Left ventricle myocardium superior (tissue), 1 donor: ENCODE measurements at regions not wholly inside any gene's neighbourhood (a gene's known extent, or its start where the extent isn't known, plus 50 kb on each side); places are given as distances from the start of the nearest gene placed in this dataset.

Source experiments
- ATAC-seq: fragments of 200-7000 bp; cut with Tn5 transposase; one replicate; pipeline ENCODE4 v1.9.1; 2020; ENCODE audit warnings: mild to moderate bottlenecking, moderate library complexity
- DNase-seq: peaks from one replicate; pipeline ENCODE4 v3.0.0-alpha.2; 2020
- intact Hi-C: fragments of 100-400 bp; cut with micrococcal nuclease; formaldehyde crosslinking; loops from one replicate; pipeline ENCODE4 v1.11.0; 2022
- donor health status: DM: no; HTN: yes; CAD: no; lungs with severe emphysema.

DNA sequence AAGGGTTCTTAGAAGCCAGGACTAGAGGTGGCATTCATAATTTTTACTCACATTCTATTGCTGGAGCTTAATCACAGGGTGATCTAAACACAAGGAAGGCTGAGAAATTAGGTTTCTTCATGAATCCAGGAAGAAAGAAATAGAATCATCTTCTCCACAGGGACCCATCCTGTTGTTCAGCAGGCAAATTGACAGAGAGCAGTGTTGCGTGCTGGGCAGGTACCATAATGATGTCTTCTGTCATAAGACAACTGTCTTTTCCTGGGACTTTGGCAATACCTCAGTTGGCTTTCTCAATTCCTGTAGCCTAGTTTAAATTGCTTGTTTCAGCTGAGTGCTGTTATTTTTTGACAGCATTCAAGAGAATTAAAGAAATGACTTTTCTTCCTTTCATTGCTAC, 468.0 kb upstream of the SYT1 start:
- DNase-seq, result no peak
- intact Hi-C loops, result no loop called here
- ATAC-seq, result no peak

DNA sequence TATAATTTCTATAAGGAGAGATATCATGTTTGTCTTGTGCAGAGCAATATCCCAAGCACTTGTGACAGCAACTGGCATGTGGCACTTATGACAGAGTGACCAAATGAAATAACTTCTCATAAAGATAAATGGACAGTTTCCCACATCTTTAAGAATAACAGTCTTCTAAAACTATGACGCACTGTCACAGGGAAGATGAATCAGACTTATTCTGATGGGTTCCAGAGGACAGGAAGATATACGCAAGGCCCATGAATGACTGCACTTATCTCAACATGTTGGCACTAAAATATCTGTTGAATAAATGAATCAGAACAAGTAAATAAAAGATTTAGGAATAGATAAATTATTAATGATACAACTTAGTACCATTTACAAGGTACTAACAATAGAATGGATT, 465.8 kb upstream of the SYT1 start:
- ATAC-seq, result no peak
- intact Hi-C loops, result no loop called here
- no peak for DNase-seq

DNA sequence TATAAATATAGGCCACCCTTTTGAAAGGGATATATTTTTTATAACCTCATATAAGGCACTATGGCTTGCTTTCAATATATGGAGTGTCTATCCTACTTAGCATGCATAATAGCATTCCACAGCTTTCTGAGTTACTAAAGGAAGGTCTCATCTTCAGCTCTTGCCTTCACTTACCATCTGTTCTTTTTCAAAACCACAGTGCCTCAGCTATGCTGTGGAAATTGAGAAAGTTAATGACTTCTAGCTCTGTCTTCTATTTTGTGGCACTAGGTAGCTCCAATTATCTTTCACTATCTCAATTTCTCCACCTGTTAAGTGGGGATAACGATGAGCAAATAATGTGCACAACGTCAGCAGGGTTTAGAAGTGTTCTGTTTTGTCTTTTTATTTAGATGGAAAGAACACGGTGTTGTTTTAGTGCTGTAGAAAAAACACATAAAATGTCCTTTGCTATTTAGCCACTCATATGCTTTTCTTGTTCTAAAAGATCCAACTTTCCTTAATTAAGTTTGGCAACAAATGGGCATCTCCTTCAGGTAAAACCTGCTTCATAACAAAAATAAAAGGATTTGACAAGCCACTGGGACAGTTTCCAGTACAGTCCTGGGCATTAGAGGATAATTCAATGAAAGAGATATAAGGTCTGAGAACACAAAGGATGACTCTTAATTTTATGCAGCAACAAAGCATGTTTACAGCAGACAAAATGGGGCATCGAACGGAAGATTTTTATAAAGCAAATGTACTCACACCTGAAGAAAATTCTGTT, 462.0 kb upstream of the SYT1 start:
- ATAC-seq, result no peak

DNA sequence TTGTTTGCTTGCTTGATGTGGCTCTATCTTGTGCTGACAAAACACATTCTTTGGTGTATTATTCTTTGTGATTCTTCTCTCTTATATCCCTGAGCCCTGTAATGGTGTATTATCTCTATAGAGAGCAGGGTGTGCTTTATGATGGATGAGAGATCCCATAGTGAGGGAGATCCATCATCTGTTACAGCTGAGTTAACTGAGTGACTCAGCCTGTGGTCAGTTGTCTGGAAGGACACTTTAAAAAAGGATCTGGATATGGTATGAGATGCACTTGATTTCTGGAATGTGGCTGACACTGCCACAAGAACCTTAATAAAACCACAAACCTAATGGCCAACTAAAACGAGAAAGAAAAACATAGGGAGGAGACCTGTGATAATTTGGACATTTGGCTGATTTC, 461.4 kb upstream of the SYT1 start:
- intact Hi-C loops, result no loop called here
- ATAC-seq (no peak), DNase-seq (no peak)

More for the DNA sequence above, 462.0 kb upstream of the SYT1 start:
- no peak for DNase-seq
- intact Hi-C loops, result no loop called here

DNA sequence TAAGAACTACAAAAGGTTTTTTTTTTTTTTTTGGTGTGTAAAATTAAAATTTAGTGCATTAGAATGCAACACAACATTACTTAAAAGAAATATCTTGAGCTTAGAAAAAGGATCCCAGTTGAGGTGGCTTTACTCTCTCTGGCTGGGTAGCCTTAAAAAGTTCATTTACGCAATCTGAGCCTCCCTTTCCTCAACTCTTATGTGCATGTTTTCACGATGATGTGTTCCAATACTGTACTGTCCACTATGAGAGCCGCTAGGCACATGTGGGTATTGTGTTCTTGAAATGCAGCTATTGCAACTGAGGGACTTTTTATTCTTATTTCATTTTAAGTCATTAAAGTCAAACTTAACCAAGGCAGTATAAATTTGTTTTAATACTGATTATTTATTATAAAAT, 460.9 kb upstream of the SYT1 start:
- ATAC-seq, result no peak
- intact Hi-C loops, result no loop called here
- no peak for DNase-seq

DNA sequence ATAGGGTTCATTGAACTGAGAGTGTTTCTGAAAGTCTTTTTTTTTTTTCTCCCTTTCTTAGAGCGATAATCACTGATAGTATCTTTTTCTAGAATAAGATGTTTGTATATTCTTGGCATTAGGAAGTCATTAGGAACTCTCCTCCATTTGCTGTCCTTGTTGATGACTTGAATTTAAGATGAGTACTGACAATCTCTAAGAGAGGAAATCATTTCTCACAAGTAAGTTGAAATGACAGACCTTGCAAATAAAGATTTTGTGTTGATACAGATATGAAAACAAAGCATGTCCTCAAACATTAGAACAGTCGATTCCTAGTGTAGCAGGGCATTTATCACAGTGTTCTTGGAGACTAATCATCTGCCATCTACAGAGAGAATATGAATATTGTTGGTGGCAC, 458.4 kb upstream of the SYT1 start:
- no peak for DNase-seq
- intact Hi-C loops, result no loop called here
- ATAC-seq, result no peak

DNA sequence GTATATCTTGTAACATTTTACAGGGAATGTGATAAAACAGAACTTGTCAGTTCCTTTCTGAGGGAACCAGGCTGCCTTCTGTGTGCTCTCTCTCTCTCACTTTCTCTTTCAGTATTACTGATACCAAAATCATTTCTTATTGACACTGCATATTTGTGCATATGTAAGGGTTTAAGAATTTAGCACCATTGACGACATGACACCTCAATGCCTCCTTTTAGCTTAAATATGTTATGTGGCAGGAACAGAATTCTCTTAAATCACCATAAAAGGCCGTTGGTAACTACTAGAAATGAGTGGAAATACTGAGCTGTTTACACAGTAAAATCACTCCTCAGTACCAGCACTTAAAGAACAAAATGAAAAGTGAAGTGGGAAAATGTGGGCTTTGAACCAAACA, 457.7 kb upstream of the SYT1 start:
- ATAC-seq (no peak), DNase-seq (no peak)
- intact Hi-C loops, result no loop called here

DNA sequence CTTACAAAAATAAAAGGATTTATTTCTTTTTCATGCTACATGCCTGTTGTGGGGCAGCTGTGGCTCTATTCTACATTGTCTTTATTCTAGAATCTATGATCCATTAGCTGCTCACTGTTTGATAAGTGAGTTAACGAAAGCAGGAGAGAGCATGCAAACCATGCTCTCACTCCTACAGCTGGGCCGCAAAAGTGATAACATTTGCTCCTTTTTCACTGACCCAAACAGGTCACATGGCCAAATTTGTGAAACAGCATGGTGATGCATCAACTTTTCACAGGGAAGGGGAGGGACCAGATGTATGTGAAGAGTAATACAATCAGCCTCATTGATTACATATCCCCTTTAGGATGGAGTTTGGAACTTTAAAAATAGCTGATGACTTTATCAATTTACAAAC, 456.9 kb upstream of the SYT1 start:
- intact Hi-C loops, result no loop called here
- no peak for ATAC-seq
- no peak for DNase-seq

DNA sequence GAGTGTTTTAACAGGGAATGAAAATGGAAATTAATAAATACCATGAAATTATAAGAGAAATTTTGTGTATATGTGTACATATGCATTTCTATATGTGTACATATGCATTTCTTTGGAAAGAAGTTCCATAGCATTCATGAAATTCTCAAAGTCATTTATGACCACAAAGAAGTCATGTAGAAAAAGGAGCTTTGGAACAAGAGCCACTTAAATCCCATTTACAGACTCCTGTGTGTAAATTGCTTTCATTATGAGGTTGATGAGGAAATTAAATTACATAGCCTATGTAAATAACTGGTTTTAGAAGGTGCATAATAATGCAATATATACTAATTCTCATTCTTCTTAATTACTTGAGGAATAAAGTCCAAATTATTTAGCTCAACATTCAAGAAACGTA, 450.5 kb upstream of the SYT1 start:
- intact Hi-C loops, result no loop called here
- ATAC-seq, result no peak

DNA sequence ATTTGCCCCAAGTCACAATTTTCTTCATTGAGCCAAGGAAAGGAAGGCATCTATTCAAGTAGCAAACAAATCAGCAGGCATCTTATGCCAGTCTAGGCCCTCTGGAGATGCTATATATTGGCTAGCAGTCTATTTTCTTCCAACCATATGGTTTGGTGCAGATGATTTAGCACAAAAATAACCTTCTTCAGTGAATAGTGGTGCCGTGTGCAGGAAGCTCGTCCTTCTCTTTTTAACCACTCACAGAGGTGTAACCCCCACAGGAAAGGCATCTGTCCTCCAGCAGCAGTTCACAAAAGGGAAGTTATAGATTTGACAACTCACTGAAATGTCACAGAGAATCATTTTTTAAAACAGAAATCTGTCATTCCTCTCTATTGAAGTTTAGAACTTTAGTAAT, 445.7 kb upstream of the SYT1 start:
- no peak for DNase-seq
- intact Hi-C loops, result no loop called here
- ATAC-seq, result no peak

More for the DNA sequence above, 450.5 kb upstream of the SYT1 start:
- DNase-seq, result no peak

DNA sequence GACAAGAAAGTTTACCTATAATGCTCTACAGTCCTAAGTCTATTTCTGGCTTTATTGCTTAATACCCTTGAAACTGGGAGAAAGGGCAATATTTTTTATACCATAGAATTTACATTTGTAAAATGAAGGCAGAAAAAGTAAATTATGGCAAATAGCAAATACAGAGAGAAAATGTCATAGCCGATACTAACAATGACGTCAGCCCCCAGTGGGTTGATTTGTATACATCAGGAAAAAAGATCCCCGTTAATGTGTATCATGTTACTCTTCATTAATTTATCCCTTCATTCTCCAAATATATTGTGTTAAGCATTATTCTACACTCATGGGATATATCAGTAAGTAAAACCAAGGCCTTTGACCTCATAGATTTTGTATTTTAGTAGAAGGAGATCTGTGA, 445.1 kb upstream of the SYT1 start:
- intact Hi-C loops, result no loop called here

DNA sequence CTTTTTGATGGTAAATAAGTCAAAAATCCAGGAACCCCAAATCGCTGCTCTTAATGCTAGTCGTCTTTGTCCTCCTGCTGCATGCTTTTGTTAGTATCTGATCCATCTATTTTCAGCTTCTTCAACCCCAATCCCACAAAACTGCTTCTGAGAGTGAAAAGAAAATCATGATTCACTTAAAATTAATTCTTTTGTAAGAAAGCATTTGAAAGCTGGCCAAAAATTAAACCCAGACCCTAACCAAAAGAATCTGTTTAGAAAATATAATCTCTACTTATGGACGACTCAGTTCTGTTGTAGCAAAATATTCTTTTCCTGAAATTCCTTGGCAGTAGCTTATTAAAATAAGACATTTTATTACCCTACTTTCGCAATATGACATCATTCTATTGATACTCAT, 443.6 kb upstream of the SYT1 start:
- no peak for ATAC-seq
- intact Hi-C loops, result no loop called here
- DNase-seq, result no peak

More for the DNA sequence above, 445.1 kb upstream of the SYT1 start:
- DNase-seq (no peak), ATAC-seq (no peak)

DNA sequence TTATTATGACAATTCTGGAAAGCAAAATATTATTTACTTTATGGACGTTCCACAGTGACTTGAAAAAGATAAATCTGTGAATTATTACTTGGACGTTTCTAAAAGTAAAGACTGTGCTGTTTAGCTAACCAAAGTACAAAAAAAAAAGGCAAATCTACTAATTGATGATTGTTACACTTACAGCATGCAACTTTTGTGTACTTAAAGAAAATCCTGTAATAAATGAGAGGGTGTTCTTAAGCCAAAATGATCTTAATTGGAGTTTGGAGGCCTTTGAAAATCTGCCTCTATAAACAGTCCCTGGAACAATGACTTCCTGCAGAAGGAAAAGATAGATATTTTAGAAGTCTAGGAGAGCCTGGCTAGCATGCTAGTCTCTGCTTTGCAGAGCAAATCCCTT, 434.0 kb upstream of the SYT1 start:
- DNase-seq (no peak), ATAC-seq (no peak)
- intact Hi-C loops, result no loop called here

DNA sequence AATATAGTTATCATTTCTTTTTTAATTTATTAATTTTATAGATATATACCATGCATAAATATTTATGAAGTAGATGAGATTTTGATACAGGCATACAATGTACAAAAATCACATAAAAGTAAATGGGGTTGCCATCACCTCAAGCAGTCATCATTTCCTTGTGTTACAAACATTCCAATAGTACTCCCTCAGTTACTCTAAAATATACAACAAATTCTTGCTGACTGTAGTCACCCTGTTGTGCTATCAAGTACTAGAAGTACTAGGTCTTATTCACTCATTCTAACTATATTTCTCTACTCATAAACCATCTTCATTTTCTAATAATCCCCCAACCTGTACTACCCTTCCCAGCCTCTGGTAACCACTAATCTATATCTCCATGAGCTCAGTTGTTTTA, 432.6 kb upstream of the SYT1 start:
- DNase-seq (no peak), ATAC-seq (no peak)
- intact Hi-C loops, result no loop called here

DNA sequence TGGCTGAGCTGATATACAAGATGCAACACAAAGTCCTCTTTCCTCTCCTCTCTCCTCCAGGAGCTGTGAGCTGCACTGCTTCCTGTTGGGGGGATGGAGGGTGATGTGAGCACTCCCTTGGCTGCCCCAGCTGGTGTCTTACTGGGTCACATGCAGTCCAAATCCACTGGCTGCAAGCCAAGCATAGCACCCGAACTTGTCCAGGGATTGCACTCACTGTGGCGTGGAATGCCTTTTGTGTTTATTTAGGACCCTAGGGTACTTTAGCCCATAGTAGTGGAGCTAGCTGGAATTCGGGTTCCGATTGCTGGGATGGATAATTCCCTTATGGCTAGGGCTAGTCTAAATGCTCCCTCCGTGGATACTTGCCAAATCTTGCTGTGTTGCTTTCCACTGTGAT, 424.9 kb upstream of the SYT1 start:
- DNase-seq, result no peak
- ATAC-seq, result no peak
- intact Hi-C loops, result no loop called here

DNA sequence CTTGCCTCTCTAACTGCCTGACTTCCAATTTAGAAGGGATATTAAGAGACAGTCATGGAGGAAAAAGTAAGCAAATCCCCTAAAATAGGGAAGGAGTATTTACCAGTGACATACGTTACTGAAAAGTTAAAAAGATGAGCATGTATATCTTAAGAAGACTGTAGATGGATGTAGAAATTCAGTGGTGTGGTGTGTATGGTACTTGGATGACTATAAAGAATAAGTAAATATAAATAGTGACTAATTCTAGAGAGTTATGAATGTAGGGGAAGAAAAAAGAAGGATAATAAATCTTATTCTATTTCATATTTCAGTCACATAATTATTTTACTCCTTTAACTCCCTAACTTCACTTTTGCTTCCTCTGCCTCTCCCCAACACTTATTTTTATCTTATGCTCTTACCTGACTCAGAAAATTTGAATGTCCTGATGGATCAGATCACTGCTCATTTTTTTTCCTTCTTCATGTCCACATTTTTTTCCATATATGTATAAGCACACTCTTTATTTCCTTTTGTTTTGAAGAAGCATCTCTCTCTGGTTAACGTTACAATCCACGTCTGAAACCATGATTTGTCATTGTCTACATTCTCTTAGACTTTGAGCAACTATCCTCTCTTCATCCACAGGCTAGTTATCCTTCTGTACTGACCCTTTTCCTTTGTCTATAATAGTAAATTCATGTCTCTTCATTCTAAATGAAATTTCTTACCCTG, 422.7 kb upstream of the SYT1 start:
- ATAC-seq, result no peak
- intact Hi-C loops, result no loop called here
- no peak for DNase-seq

DNA sequence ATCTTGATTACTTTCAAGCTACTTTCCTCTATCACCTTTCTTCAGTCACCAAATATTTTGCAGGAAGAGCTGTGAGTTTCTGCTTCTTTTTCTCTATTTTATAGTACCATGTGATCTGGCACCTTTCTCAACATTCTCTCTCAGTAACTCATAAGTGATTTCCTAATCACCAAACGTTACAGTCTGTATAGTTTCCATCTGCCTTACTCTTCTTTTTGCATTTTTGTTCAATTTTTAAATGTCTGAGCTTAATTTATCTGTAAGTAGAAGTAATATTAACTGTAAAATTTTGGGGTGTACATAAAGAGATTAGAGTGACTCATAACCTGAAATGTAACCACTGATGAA, 422.1 kb upstream of the SYT1 start:
- DNase-seq (no peak), ATAC-seq (no peak)
- intact Hi-C loops, result no loop called here

DNA sequence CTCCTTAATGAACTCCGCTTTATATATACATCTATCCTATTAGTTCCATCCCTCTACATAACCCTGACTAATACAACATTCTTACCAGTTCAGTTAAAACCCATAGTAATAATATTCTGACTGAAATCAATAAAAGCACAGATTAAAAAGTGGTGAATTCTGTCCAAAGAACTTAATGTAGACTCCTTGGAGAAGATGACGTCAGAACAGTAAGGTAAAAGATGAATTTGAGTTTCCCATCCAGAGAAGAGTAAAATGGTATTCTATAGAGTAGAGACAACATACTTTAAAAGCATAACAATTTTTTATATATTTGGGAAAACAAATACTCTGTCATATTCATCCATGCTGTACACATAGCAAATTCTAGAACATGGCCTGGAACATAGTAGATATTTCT, 418.0 kb upstream of the SYT1 start:
- intact Hi-C loops, result no loop called here
- no peak for ATAC-seq
- no peak for DNase-seq

DNA sequence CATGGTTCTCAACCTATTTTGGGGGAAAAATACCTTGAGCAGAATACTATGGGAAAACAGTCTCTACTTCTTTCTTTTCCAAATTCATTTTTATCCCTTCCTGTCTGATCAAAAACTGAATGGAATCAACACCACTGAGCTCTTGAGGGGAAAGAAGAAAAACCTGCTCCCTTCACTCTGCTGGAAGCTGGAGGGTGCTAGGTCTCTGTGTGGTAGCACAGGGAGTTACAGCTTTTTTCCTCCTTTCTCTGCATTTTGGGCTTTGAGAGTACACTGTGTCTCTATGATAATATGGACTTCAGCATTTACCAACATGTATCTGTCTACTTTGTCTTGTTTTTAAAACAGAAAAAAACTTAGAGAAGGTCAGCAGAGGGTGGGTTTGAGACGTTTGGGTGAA, 417.2 kb upstream of the SYT1 start:
- intact Hi-C loops, result no loop called here
- no peak for ATAC-seq
- no peak for DNase-seq

DNA sequence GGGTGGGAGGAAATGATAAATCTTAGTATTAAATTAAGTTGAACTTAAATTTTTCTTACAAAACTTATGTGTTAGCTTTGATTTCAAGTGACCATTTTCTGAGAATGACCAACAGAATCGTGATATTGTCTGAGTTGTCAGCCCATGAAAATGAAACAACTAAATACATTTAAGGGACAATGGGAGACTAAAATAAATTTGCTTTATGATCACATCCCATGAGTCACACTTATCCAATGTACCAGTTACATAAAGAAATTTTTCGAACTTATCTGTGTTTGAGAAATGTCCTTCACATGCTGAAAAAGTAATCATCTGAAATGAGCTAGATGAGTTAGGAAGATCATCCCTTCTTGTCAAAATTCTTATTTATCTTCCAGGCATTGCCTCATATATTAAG, 415.9 kb upstream of the SYT1 start:
- no peak for ATAC-seq
- intact Hi-C loops, result no loop called here
- no peak for DNase-seq

DNA sequence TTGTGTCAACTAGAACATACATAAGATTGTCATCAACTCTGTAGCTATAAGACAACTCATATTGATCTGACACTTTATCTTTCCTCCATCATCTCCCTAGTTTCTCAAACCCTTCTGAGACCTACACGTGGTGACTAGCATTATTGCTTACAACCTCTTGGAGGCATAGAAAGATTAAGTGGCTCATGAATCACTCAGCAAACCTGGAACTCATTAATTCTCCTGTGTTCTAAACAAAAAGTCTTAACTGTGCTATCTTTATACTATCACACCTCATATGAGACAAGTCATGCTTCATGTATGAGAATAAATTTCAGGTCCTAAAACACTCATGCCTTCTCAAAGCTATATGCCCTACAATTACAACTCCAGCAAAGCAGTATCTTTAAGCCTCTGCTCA, 408.6 kb upstream of the SYT1 start:
- ATAC-seq, result no peak
- no peak for DNase-seq
- intact Hi-C loops, result no loop called here
